Mucosa of descending colon (tissue), 3 donors: ENCODE measurements at regions not wholly inside any gene's neighbourhood (a gene's known extent, or its start where the extent isn't known, plus 50 kb on each side); places are given as distances from the start of the nearest gene placed in this dataset.

Experiments
- ATAC-seq: fragments of 200-7000 bp; cut with Tn5 transposase; one replicate; pipeline ENCODE4 v1.9.1; 2020; ENCODE audit warnings: mild to moderate bottlenecking, moderate library complexity
- DNase-seq, 3 donors: peaks; one replicate each; pipeline ENCODE4 v3.0.0-alpha.2; 2020
- H3K36me3 ChIP-seq: fragments of 200-600 bp; one replicate; pipeline ENCODE4 v1.8.0; 2021; ENCODE audit warnings: low read depth, mild to moderate bottlenecking
- H3K4me1 ChIP-seq: fragments of 200-600 bp; one replicate; pipeline ENCODE4 v1.8.0; 2021; ENCODE audit warnings: low read depth, mild to moderate bottlenecking
- H3K4me3 ChIP-seq: fragments of 200-600 bp; one replicate; pipeline ENCODE4 v1.8.0; 2021; ENCODE audit warnings: mild to moderate bottlenecking
- H3K9me3 ChIP-seq: fragments of 200-600 bp; one replicate; pipeline ENCODE4 v1.8.0; 2021; ENCODE audit warnings: mild to moderate bottlenecking
- intact Hi-C, 2 donors: fragments of 100-400 bp; cut with DNase I in 1 of 2; cut with micrococcal nuclease in 1 of 2; formaldehyde crosslinking; loops; one replicate each; pipeline versions ENCODE4 v1.11.0 to v1.11.1; 2022; cut with DNase I, micrococcal nuclease
- TF ChIP-seq, protein P1 (sequence below): fragments of 200-600 bp; IDR thresholded peaks from one replicate; pipeline ENCODE4 v1.8.0; 2022; ENCODE audit warnings: antibody characterized with exemption, mild to moderate bottlenecking
- donor health status: DM: no; HTN: no; CAD: no; lungs with moderate emphysema.
- donor health status: DM: no; HTN: no; CAD: no.
- donor health status: DM: no; HTN: yes; CAD: no.

DNA sequence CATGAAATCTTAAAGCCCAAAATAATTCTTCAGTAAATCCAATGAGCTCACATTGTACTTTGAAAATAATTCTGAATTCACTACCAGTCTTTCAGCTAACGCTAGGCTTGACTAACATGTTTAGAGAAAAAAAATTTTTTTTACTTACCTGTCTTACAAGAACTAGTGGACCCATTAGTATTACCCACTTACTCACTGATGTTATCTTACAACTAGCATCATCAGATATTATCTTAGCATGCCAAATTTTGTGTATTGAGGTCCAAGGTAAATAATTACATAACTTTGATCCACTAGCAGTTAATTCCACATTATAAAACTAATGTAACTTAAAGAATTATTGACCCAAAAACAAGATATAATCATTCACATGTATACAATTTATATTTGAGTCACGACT, 62.7 kb downstream of the SLC41A2 start:
- intact Hi-C loops: no loop called here
- Histone ChIP-seq H3K4me3 (no peak overlapping the region), H3K36me3 (no peaks in the 10 kb centered on the region), H3K4me1 (peaks cover 7% of the 10 kb centered on the region), H3K9me3 (no peaks in the 10 kb centered on the region)
- TF ChIP-seq, protein P1, sequence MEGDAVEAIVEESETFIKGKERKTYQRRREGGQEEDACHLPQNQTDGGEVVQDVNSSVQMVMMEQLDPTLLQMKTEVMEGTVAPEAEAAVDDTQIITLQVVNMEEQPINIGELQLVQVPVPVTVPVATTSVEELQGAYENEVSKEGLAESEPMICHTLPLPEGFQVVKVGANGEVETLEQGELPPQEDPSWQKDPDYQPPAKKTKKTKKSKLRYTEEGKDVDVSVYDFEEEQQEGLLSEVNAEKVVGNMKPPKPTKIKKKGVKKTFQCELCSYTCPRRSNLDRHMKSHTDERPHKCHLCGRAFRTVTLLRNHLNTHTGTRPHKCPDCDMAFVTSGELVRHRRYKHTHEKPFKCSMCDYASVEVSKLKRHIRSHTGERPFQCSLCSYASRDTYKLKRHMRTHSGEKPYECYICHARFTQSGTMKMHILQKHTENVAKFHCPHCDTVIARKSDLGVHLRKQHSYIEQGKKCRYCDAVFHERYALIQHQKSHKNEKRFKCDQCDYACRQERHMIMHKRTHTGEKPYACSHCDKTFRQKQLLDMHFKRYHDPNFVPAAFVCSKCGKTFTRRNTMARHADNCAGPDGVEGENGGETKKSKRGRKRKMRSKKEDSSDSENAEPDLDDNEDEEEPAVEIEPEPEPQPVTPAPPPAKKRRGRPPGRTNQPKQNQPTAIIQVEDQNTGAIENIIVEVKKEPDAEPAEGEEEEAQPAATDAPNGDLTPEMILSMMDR: no peak
- DNase-seq: no peak
- no peak for ATAC-seq

- H3K4me3 ChIP-seq: no peak overlapping the region
- peaks cover 8% of the 10 kb centered on the region for H3K4me1 ChIP-seq
- intact Hi-C loops: no loop called here
- TF ChIP-seq, protein P1: no peak
- no peaks in the 10 kb centered on the region for H3K36me3 ChIP-seq
- DNase-seq (no peak), ATAC-seq (no peak)
- no peaks in the 10 kb centered on the region for H3K9me3 ChIP-seq
Observed at GRCh38 chr12:104890476-104891096, 67.5 kb downstream of the SLC41A2 start.

GRCh38 chr12:104889735-104890134, 68.4 kb downstream of the SLC41A2 start:
- Histone ChIP-seq H3K4me1 (peaks cover 8% of the 10 kb centered on the region), H3K9me3 (no peaks in the 10 kb centered on the region), H3K36me3 (no peaks in the 10 kb centered on the region), H3K4me3 (no peak overlapping the region)
- intact Hi-C loops: loop anchor here in 1 of 2 donors (10.0 kb wide), 1 partner anchor 155 kb away; no protein-coding TSS in a partner anchor
- ATAC-seq (no peak), DNase-seq (no peak)
- TF ChIP-seq, protein P1: no peak

GRCh38 chr12:104888892-104889291, 69.2 kb downstream of the SLC41A2 start:
- TF ChIP-seq, protein P1: no peak
- H3K4me1 ChIP-seq: peaks cover 8% of the 10 kb centered on the region
- no peaks in the 10 kb centered on the region for H3K36me3 ChIP-seq
- H3K9me3 ChIP-seq: no peaks in the 10 kb centered on the region
- ATAC-seq (no peak), DNase-seq (no peak)
- intact Hi-C loops: loop anchor here in 1 of 2 donors (10.0 kb wide), 1 partner anchor 156 kb away; no protein-coding TSS in a partner anchor
- no peak overlapping the region for H3K4me3 ChIP-seq

- intact Hi-C loops: loop anchor here in 1 of 2 donors (10.0 kb wide), 1 partner anchor 156 kb away; no protein-coding TSS in a partner anchor
- TF ChIP-seq, protein P1: no peak
- DNase-seq: no peak
- Histone ChIP-seq H3K4me1 (peaks cover 8% of the 10 kb centered on the region), H3K36me3 (no peaks in the 10 kb centered on the region), H3K4me3 (no peak overlapping the region), H3K9me3 (no peaks in the 10 kb centered on the region)
- ATAC-seq: no peak
Observed at GRCh38 chr12:104888481-104888880, 69.6 kb downstream of the SLC41A2 start.
